Activated T-cell treated with anti-CD3 and anti-CD28 coated beads, Interleukin-2, amount 50 U/mL, for 1 hour (primary cell): ENCODE measurements at regions not wholly inside any gene's neighbourhood (a gene's known extent, or its start where the extent isn't known, plus 50 kb on each side); places are given as distances from the start of the nearest gene placed in this dataset.
"Not testable (repeated sequence)": the region's sequence is repeated elsewhere in the genome, so short reads cannot be mapped to it uniquely, and the experiment has no call there.

ENCODE experiments used
- DNase-seq: peaks from one replicate; pipeline ENCODE4 v3.0.0-alpha.2; 2020

- no peak for DNase-seq
Observed at GRCh38 chr1:55457874-55458273, 242.7 kb upstream of the USP24 start.

- DNase-seq: no peak
Observed at GRCh38 chr1:55456971-55457370, 241.8 kb upstream of the USP24 start.

GRCh38 chr1:55448261-55448660, 233.1 kb upstream of the USP24 start:
- DNase-seq: no peak

- no peak for DNase-seq
Observed at GRCh38 chr1:55447488-55447887, 232.3 kb upstream of the USP24 start.

GRCh38 chr1:55446351-55446750, 231.2 kb upstream of the USP24 start:
- DNase-seq: no peak

GRCh38 chr1:55445416-55445815, 230.3 kb upstream of the USP24 start:
- DNase-seq: no peak

- no peak for DNase-seq
Observed at GRCh38 chr1:55444667-55445066, 229.5 kb upstream of the USP24 start.

- DNase-seq: no peak
Observed at GRCh38 chr1:55443175-55443915, 228.2 kb upstream of the USP24 start.

- no peak for DNase-seq
Observed at GRCh38 chr1:55441489-55441888, 226.3 kb upstream of the USP24 start.

- no peak for DNase-seq
Observed at GRCh38 chr1:55437692-55438091, 222.5 kb upstream of the USP24 start.

GRCh38 chr1:55430720-55431119, 215.6 kb upstream of the USP24 start:
- DNase-seq: not testable (repeated sequence)

GRCh38 chr1:55430206-55430605, 215.0 kb upstream of the USP24 start:
- not testable (repeated sequence) for DNase-seq

GRCh38 chr1:55428944-55429931, 214.1 kb upstream of the USP24 start:
- no peak for DNase-seq

GRCh38 chr1:55428231-55428630, 213.1 kb upstream of the USP24 start:
- DNase-seq: no peak

- no peak for DNase-seq
Observed at GRCh38 chr1:55427606-55428005, 212.4 kb upstream of the USP24 start.

- no peak for DNase-seq
Observed at GRCh38 chr1:55426619-55427018, 211.5 kb upstream of the USP24 start.

GRCh38 chr1:55426156-55426555, 211.0 kb upstream of the USP24 start:
- no peak for DNase-seq

- no peak for DNase-seq
Observed at GRCh38 chr1:55425310-55425930, 210.3 kb upstream of the USP24 start.

GRCh38 chr1:55423376-55423775, 208.2 kb upstream of the USP24 start:
- no peak for DNase-seq

GRCh38 chr1:55420929-55421716, 206.0 kb upstream of the USP24 start:
- no peak for DNase-seq

GRCh38 chr1:55420026-55420425, 204.9 kb upstream of the USP24 start:
- DNase-seq: no peak

GRCh38 chr1:55418208-55419000, 203.2 kb upstream of the USP24 start:
- no peak for DNase-seq
